Esophagus squamous epithelium (tissue), 4 donors: ENCODE measurements at regions not wholly inside any gene's neighbourhood (a gene's known extent, or its start where the extent isn't known, plus 50 kb on each side); places are given as distances from the start of the nearest gene placed in this dataset.

Experiments used
- CTCF ChIP-seq, 6 experiments: fragments of 450-650 bp in 4 of 6; fragments of 200-600 bp in 2 of 6; sonication (generic) in 2 of 6; IDR thresholded peaks; one replicate each; pipeline ENCODE4 v1.5.1; 2016 to 2019; ENCODE audit warnings: antibody characterized with exemption in 6 of 6, mild to moderate bottlenecking in 4 of 6, moderate library complexity in 4 of 6
- POLR2A ChIP-seq, 4 donors: fragments of 450-650 bp; IDR thresholded peaks; one replicate each; pipeline ENCODE4 v1.6.1; 2017; ENCODE audit warnings: antibody characterized with exemption in 4 of 4, mild to moderate bottlenecking in 4 of 4, moderate library complexity in 3 of 4

- TF ChIP-seq POLR2A (IDR thresholded peaks at IDR 0.05) (no peak), CTCF (IDR thresholded peaks at IDR 0.05) (no peak)
Measured at GRCh38 chr11:28877340-28877739, 769.2 kb downstream of the METTL15 start.
